Activated naive CD8-positive, alpha-beta T cell treated with anti-CD3 and anti-CD28 coated beads, Interleukin-2, amount 10 ng/mL, durations not matched to agents 7 days and 5 days (primary cell): ENCODE measurements at regions not wholly inside any gene's neighbourhood (a gene's known extent, or its start where the extent isn't known, plus 50 kb on each side); places are given as distances from the start of the nearest gene placed in this dataset.
"Not testable (repeated sequence)": the region's sequence is repeated elsewhere in the genome, so short reads cannot be mapped to it uniquely, and the experiment has no call there.

Source experiments
- ATAC-seq: fragments of 150-1000 bp; cut with Tn5 transposase; one replicate; pipeline ENCODE4 v1.10.0; 2021; ENCODE audit warnings: low read depth, moderate library complexity
- POLR2A ChIA-PET: fragments of 350-600 bp; sonication (Branson Sonifier 250); formaldehyde crosslinking; loops from one replicate; lab custom pipeline; 2021; ENCODE audit warnings: antibody characterized with exemption; lab: Charles Lee
- DNase-seq: peaks from one replicate; pipeline ENCODE4 v3.0.0; 2021
- H3K27ac Mint-ChIP-seq: one replicate; pipeline ENCODE4 v1.8.0; 2022; ENCODE audit warnings: mild to moderate bottlenecking, mixed read lengths
- H3K27me3 Mint-ChIP-seq: one replicate; pipeline ENCODE4 v1.8.0; 2022; ENCODE audit warnings: mild to moderate bottlenecking, moderate library complexity, mixed read lengths
- H3K36me3 Mint-ChIP-seq: one replicate; pipeline ENCODE4 v1.8.0; 2021; ENCODE audit warnings: mild to moderate bottlenecking, mixed read lengths
- H3K4me1 Mint-ChIP-seq: one replicate; pipeline ENCODE4 v1.8.0; 2021; ENCODE audit warnings: mixed read lengths
- H3K4me3 Mint-ChIP-seq: one replicate; pipeline ENCODE4 v1.8.0; 2022; ENCODE audit warnings: mild to moderate bottlenecking, moderate library complexity, mixed read lengths
- H3K9me3 Mint-ChIP-seq: one replicate; pipeline ENCODE4 v1.8.0; 2021; ENCODE audit warnings: mixed read lengths

GRCh38 chr9:39582677-39583412 lies 227.4 kb downstream of the SPATA31A1 start:
- H3K27ac Mint-ChIP-seq, DNase-seq, H3K4me3 Mint-ChIP-seq, H3K9me3 Mint-ChIP-seq, H3K27me3 Mint-ChIP-seq, H3K4me1 Mint-ChIP-seq, H3K36me3 Mint-ChIP-seq, POLR2A ChIA-PET, ATAC-seq: not testable (repeated sequence)

GRCh38 chr9:39583413-39583747 lies 227.9 kb downstream of the SPATA31A1 start:
- POLR2A ChIA-PET, H3K4me3 Mint-ChIP-seq, H3K27ac Mint-ChIP-seq: not testable (repeated sequence)

GRCh38 chr9:39585233-39585632 lies 229.8 kb downstream of the SPATA31A1 start:
- DNase-seq, H3K27ac Mint-ChIP-seq, H3K9me3 Mint-ChIP-seq, H3K36me3 Mint-ChIP-seq, H3K4me3 Mint-ChIP-seq, H3K4me1 Mint-ChIP-seq, H3K27me3 Mint-ChIP-seq, POLR2A ChIA-PET, ATAC-seq: not testable (repeated sequence)

More at GRCh38 chr9:39583413-39583747, 227.9 kb downstream of the SPATA31A1 start:
- H3K9me3 Mint-ChIP-seq, H3K4me1 Mint-ChIP-seq, H3K36me3 Mint-ChIP-seq, ATAC-seq, DNase-seq, H3K27me3 Mint-ChIP-seq: not testable (repeated sequence)

GRCh38 chr9:39587844-39588499 lies 232.5 kb downstream of the SPATA31A1 start:
- POLR2A ChIA-PET = no interaction called here
- no peak overlapping the region for H3K27ac Mint-ChIP-seq
- no peaks in the 10 kb centered on the region for H3K9me3 Mint-ChIP-seq
- no peak for DNase-seq
- no peak overlapping the region for H3K4me3 Mint-ChIP-seq
- H3K27me3 Mint-ChIP-seq = no peaks in the 10 kb centered on the region
- no peak for ATAC-seq
- no peaks in the 10 kb centered on the region for H3K36me3 Mint-ChIP-seq
- no peaks in the 10 kb centered on the region for H3K4me1 Mint-ChIP-seq

GRCh38 chr9:39588500-39589137 lies 233.2 kb downstream of the SPATA31A1 start:
- DNase-seq (no peak), ATAC-seq (no peak)
- Mint-ChIP-seq H3K36me3 (no peaks in the 10 kb centered on the region), H3K4me3 (no peak overlapping the region), H3K27me3 (no peaks in the 10 kb centered on the region), H3K4me1 (no peaks in the 10 kb centered on the region), H3K9me3 (no peaks in the 10 kb centered on the region), H3K27ac (no peak overlapping the region)
- POLR2A ChIA-PET = no interaction called here

- H3K27ac Mint-ChIP-seq, ATAC-seq, H3K9me3 Mint-ChIP-seq, H3K27me3 Mint-ChIP-seq, H3K4me3 Mint-ChIP-seq, H3K36me3 Mint-ChIP-seq, POLR2A ChIA-PET, DNase-seq, H3K4me1 Mint-ChIP-seq: not testable (repeated sequence)
These were observed 248.6 kb downstream of the SPATA31A1 start for GRCh38 chr9:39604089-39604488.

- H3K4me1 Mint-ChIP-seq, H3K27me3 Mint-ChIP-seq, DNase-seq, POLR2A ChIA-PET, H3K9me3 Mint-ChIP-seq, H3K4me3 Mint-ChIP-seq, H3K27ac Mint-ChIP-seq, ATAC-seq, H3K36me3 Mint-ChIP-seq: not testable (repeated sequence)
These were observed 256.2 kb downstream of the SPATA31A1 start for GRCh38 chr9:39611449-39612231.

- POLR2A ChIA-PET, H3K27me3 Mint-ChIP-seq, ATAC-seq, H3K9me3 Mint-ChIP-seq, DNase-seq, H3K4me3 Mint-ChIP-seq, H3K27ac Mint-ChIP-seq, H3K4me1 Mint-ChIP-seq, H3K36me3 Mint-ChIP-seq: not testable (repeated sequence)
These were observed 261.0 kb downstream of the SPATA31A1 start for GRCh38 chr9:39616480-39616879.

- ATAC-seq, H3K36me3 Mint-ChIP-seq, H3K4me3 Mint-ChIP-seq, H3K27me3 Mint-ChIP-seq, H3K9me3 Mint-ChIP-seq, H3K27ac Mint-ChIP-seq, H3K4me1 Mint-ChIP-seq, POLR2A ChIA-PET, DNase-seq: not testable (repeated sequence)
These were observed 268.6 kb downstream of the SPATA31A1 start for GRCh38 chr9:39624048-39624447.

- POLR2A ChIA-PET, H3K9me3 Mint-ChIP-seq, H3K36me3 Mint-ChIP-seq: not testable (repeated sequence)
These were observed 276.6 kb downstream of the SPATA31A1 start for GRCh38 chr9:39632071-39632470.

GRCh38 chr9:39649029-39649428 lies 293.6 kb downstream of the SPATA31A1 start:
- ATAC-seq, H3K27me3 Mint-ChIP-seq, DNase-seq, H3K4me1 Mint-ChIP-seq, H3K4me3 Mint-ChIP-seq, H3K9me3 Mint-ChIP-seq, POLR2A ChIA-PET, H3K27ac Mint-ChIP-seq, H3K36me3 Mint-ChIP-seq: not testable (repeated sequence)

More at GRCh38 chr9:39632071-39632470, 276.6 kb downstream of the SPATA31A1 start:
- not testable (repeated sequence) for H3K4me3 Mint-ChIP-seq, H3K27me3 Mint-ChIP-seq, DNase-seq, ATAC-seq, H3K27ac Mint-ChIP-seq, H3K4me1 Mint-ChIP-seq

GRCh38 chr9:39656960-39657603 lies 301.6 kb downstream of the SPATA31A1 start:
- H3K4me3 Mint-ChIP-seq, POLR2A ChIA-PET, H3K27me3 Mint-ChIP-seq, H3K36me3 Mint-ChIP-seq, H3K9me3 Mint-ChIP-seq, ATAC-seq, H3K27ac Mint-ChIP-seq, DNase-seq, H3K4me1 Mint-ChIP-seq: not testable (repeated sequence)

GRCh38 chr9:39663020-39663419 lies 307.6 kb downstream of the SPATA31A1 start:
- H3K4me3 Mint-ChIP-seq, H3K27ac Mint-ChIP-seq, POLR2A ChIA-PET, H3K9me3 Mint-ChIP-seq, DNase-seq, H3K27me3 Mint-ChIP-seq, H3K4me1 Mint-ChIP-seq, ATAC-seq, H3K36me3 Mint-ChIP-seq: not testable (repeated sequence)
